ENCODE measurements at regions not wholly inside any gene's neighbourhood (a gene's known extent, or its start where the extent isn't known, plus 50 kb on each side); places are given as distances from the start of the nearest gene placed in this dataset.

GRCh38 chr4:54167508-54167907 lies 61.6 kb upstream of the PDGFRA start:
- Histone ChIP-seq H2AFZ (no peak overlapping the region), H3K36me3 (ENCODE audit: low read depth) (no peaks in the 10 kb centered on the region), H3K9me2 (ENCODE audit: insufficient read depth) (no peaks in the 10 kb centered on the region), H3K9me3 (ENCODE audit: insufficient read depth, low read depth) (no peaks in the 10 kb centered on the region), H3K79me2 (ENCODE audit: low read depth) (no peaks in the 10 kb centered on the region), H3K4me3 (no peak overlapping the region), H4K20me1 (ENCODE audit: insufficient read depth) (no peaks in the 10 kb centered on the region), H3F3A (ENCODE audit: insufficient read depth, low read depth) (no peaks in the 10 kb centered on the region), H3K4me1 (replicated peaks; ENCODE audit: insufficient read depth) (0 out of 2 replicates have a peak, but pooled peaks cover 7% of the 10 kb centered on the region), H3K27me3 (ENCODE audit: insufficient read depth, low read depth) (no peaks in the 10 kb centered on the region), H3K4me2 (no peak overlapping the region), H3K27ac (no peak overlapping the region)
- TF ChIP-seq CTCF (conservative IDR thresholded peaks at IDR 0.05) (no peak), EZH2 (IDR thresholded peaks at IDR 0.05; ENCODE audit: low read depth) (no peak)
- no peak for DNase-seq
- ChIA-PET CTCF (no interaction called here), POLR2A (ENCODE audit: unreplicated experiment) (no interaction called here)
- intact Hi-C loops (cut with micrococcal nuclease; ENCODE audit: unreplicated experiment) = no loop called here
- no TSS peak for BruUV-seq (replicated peaks)

GRCh38 chr4:54169176-54169575 lies 59.9 kb upstream of the PDGFRA start:
- Histone ChIP-seq H4K20me1 (ENCODE audit: insufficient read depth) (no peaks in the 10 kb centered on the region), H3F3A (ENCODE audit: insufficient read depth, low read depth) (no peaks in the 10 kb centered on the region), H3K4me1 (replicated peaks; ENCODE audit: insufficient read depth) (0 out of 2 replicates have a peak, but pooled peaks cover 7% of the 10 kb centered on the region), H3K36me3 (ENCODE audit: low read depth) (no peaks in the 10 kb centered on the region), H3K9me2 (ENCODE audit: insufficient read depth) (no peaks in the 10 kb centered on the region), H3K4me2 (no peak overlapping the region), H3K27ac (no peak overlapping the region), H3K4me3 (no peak overlapping the region), H2AFZ (no peak overlapping the region), H3K27me3 (ENCODE audit: insufficient read depth, low read depth) (no peaks in the 10 kb centered on the region), H3K79me2 (ENCODE audit: low read depth) (no peaks in the 10 kb centered on the region), H3K9me3 (ENCODE audit: insufficient read depth, low read depth) (no peaks in the 10 kb centered on the region)
- POLR2A ChIA-PET (ENCODE audit: unreplicated experiment) = no interaction called here
- DNase-seq = no peak
- no TSS peak for BruUV-seq (replicated peaks)
- TF ChIP-seq CTCF (conservative IDR thresholded peaks at IDR 0.05) (no peak), EZH2 (IDR thresholded peaks at IDR 0.05; ENCODE audit: low read depth) (no peak)
- CTCF ChIA-PET = no interaction called here
- intact Hi-C loops (cut with micrococcal nuclease; ENCODE audit: unreplicated experiment) = no loop called here

GRCh38 chr4:54172156-54172555 lies 56.9 kb upstream of the PDGFRA start:
- Histone ChIP-seq H4K20me1 (ENCODE audit: insufficient read depth) (no peaks in the 10 kb centered on the region), H3K36me3 (ENCODE audit: low read depth) (no peaks in the 10 kb centered on the region), H3K9me2 (ENCODE audit: insufficient read depth) (no peaks in the 10 kb centered on the region), H3K27ac (no peak overlapping the region), H3K27me3 (ENCODE audit: insufficient read depth, low read depth) (no peaks in the 10 kb centered on the region), H2AFZ (no peak overlapping the region), H3K4me2 (no peak overlapping the region), H3K9me3 (ENCODE audit: insufficient read depth, low read depth) (no peaks in the 10 kb centered on the region), H3K79me2 (ENCODE audit: low read depth) (no peaks in the 10 kb centered on the region), H3F3A (ENCODE audit: insufficient read depth, low read depth) (no peaks in the 10 kb centered on the region), H3K4me1 (replicated peaks; ENCODE audit: insufficient read depth) (no peaks in the 10 kb centered on the region), H3K4me3 (no peak overlapping the region)
- POLR2A ChIA-PET (ENCODE audit: unreplicated experiment) = no interaction called here
- CTCF ChIA-PET = no interaction called here
- BruUV-seq (replicated peaks) = no TSS peak
- intact Hi-C loops (cut with micrococcal nuclease; ENCODE audit: unreplicated experiment) = no loop called here
- TF ChIP-seq CTCF (conservative IDR thresholded peaks at IDR 0.05) = no peak
- no peak for TF ChIP-seq EZH2 (IDR thresholded peaks at IDR 0.05; ENCODE audit: low read depth)
- DNase-seq = no peak
